Ishikawa (cell line): ENCODE measurements at regions not wholly inside any gene's neighbourhood (a gene's known extent, or its start where the extent isn't known, plus 50 kb on each side); places are given as distances from the start of the nearest gene placed in this dataset.

ENCODE experiments used
- CEBPB ChIP-seq: IDR thresholded peaks from 2 replicates; pipeline ENCODE4 v1.6.1; 2012
- CREB1 ChIP-seq: IDR thresholded peaks from 2 replicates; pipeline ENCODE4 v1.6.1; 2012; ENCODE audit warnings: low read depth
- EP300 ChIP-seq: IDR thresholded peaks from 2 replicates; pipeline ENCODE4 v1.6.1; 2012; ENCODE audit warnings: borderline replicate concordance
- MAX ChIP-seq: IDR thresholded peaks from 2 replicates; pipeline ENCODE4 v1.6.1; 2012
- NFIC ChIP-seq: IDR thresholded peaks from 2 replicates; pipeline ENCODE4 v1.6.1; 2012
- RAD21 ChIP-seq: IDR thresholded peaks from 2 replicates; pipeline ENCODE4 v1.6.1; 2012; ENCODE audit warnings: low read depth
- REST ChIP-seq: IDR thresholded peaks from 2 replicates; pipeline ENCODE4 v1.6.1; 2012; ENCODE audit warnings: low read depth, mild to moderate bottlenecking
- TAF1 ChIP-seq: IDR thresholded peaks from 2 replicates; pipeline ENCODE4 v1.6.1; 2012; ENCODE audit warnings: low read depth, mild to moderate bottlenecking
- TEAD4 ChIP-seq: IDR thresholded peaks from 2 replicates; pipeline ENCODE4 v1.6.1; 2012

- TF ChIP-seq CEBPB (no peak), MAX (no peak), EP300 (no peak), RAD21 (no peak), TAF1 (no peak), CREB1 (no peak), REST (no peak), NFIC (no peak), TEAD4 (no peak)
These were observed 204.4 kb downstream of the RWDD3 start for GRCh38 chr1:95438218-95438948.
